Tibial nerve (tissue), 4 donors: ENCODE measurements at regions not wholly inside any gene's neighbourhood (a gene's known extent, or its start where the extent isn't known, plus 50 kb on each side); places are given as distances from the start of the nearest gene placed in this dataset.

Experiments
- EP300 ChIP-seq, 2 donors: sonication (generic); formaldehyde crosslinking; IDR thresholded peaks; one replicate each; pipeline ENCODE4 v1.6.1; 2017; ENCODE audit warnings: antibody characterized with exemption in 2 of 2, mild to moderate bottlenecking in 1 of 2
- POLR2A ChIP-seq, 2 donors: fragments of 450-650 bp; IDR thresholded peaks; one replicate each; pipeline ENCODE4 v1.6.1; 2017; ENCODE audit warnings: antibody characterized with exemption in 2 of 2, mild to moderate bottlenecking in 2 of 2, moderate library complexity in 2 of 2
- TF ChIP-seq, protein P1 (sequence below), 5 experiments: fragments of 200-600 bp in 3 of 5; fragments of 450-650 bp in 2 of 5; sonication (generic) in 3 of 5; IDR thresholded peaks; one replicate each; pipeline ENCODE4 v1.5.1; 2016 to 2019; ENCODE audit warnings: antibody characterized with exemption in 5 of 5, mild to moderate bottlenecking in 3 of 5, moderate library complexity in 2 of 5

- TF ChIP-seq POLR2A (IDR thresholded peaks at IDR 0.05) (no peak), EP300 (IDR thresholded peaks at IDR 0.05) (no peak)
- TF ChIP-seq, protein P1, sequence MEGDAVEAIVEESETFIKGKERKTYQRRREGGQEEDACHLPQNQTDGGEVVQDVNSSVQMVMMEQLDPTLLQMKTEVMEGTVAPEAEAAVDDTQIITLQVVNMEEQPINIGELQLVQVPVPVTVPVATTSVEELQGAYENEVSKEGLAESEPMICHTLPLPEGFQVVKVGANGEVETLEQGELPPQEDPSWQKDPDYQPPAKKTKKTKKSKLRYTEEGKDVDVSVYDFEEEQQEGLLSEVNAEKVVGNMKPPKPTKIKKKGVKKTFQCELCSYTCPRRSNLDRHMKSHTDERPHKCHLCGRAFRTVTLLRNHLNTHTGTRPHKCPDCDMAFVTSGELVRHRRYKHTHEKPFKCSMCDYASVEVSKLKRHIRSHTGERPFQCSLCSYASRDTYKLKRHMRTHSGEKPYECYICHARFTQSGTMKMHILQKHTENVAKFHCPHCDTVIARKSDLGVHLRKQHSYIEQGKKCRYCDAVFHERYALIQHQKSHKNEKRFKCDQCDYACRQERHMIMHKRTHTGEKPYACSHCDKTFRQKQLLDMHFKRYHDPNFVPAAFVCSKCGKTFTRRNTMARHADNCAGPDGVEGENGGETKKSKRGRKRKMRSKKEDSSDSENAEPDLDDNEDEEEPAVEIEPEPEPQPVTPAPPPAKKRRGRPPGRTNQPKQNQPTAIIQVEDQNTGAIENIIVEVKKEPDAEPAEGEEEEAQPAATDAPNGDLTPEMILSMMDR (IDR thresholded peaks at IDR 0.05), result no peak
Measured at GRCh38 chr3:132261506-132261905, 55.7 kb upstream of the ACP3 start.
